Keratinocyte (primary cell): ENCODE measurements at regions not wholly inside any gene's neighbourhood (a gene's known extent, or its start where the extent isn't known, plus 50 kb on each side); places are given as distances from the start of the nearest gene placed in this dataset.

Experiments used
- DNase-seq: peaks from one replicate; pipeline ENCODE4 v3.0.0-alpha.2; 2011; ENCODE audit warnings: low read depth, missing footprints, low spot score
- FAIRE-seq: peaks from 2 replicates; lab custom pipeline; 2011; peaks lifted over from hg19 to GRCh38; lab: Jason Lieb, UNC
- H2AFZ ChIP-seq: 2 replicates; pipeline ENCODE4 v1.6.0; 2012; ENCODE audit warnings: low read length, control low read depth, inconsistent platforms; ENCODE audit not compliant: control insufficient read depth
- H3K27ac ChIP-seq: 2 replicates; pipeline ENCODE4 v1.5.1; 2011; ENCODE audit warnings: low read length; ENCODE audit not compliant: control insufficient read depth, insufficient read depth
- H3K27me3 ChIP-seq: 3 replicates; pipeline ENCODE4 v1.6.0; 2011; ENCODE audit warnings: low read length; ENCODE audit not compliant: control insufficient read depth, insufficient read depth; ENCODE audit errors: extremely low read depth
- H3K36me3 ChIP-seq, 2 experiments: 2 replicates in 1 of 2; 3 replicates in 1 of 2; pipeline ENCODE4 v1.5.1; 2011; ENCODE audit warnings: low read length in 2 of 2, mild to moderate bottlenecking in 1 of 2; ENCODE audit not compliant: control insufficient read depth in 2 of 2, insufficient read depth in 2 of 2; ENCODE audit errors: extremely low read depth in 1 of 2
- H3K4me1 ChIP-seq: 3 replicates; pipeline ENCODE4 v1.5.1; 2011; ENCODE audit warnings: low read length; ENCODE audit not compliant: control insufficient read depth, insufficient read depth; ENCODE audit errors: extremely low read depth
- H3K4me2 ChIP-seq: 3 replicates; pipeline ENCODE4 v1.6.0; 2011; ENCODE audit warnings: low read depth, low read length; ENCODE audit not compliant: control insufficient read depth, insufficient read depth; ENCODE audit errors: extremely low read depth
- H3K4me3 ChIP-seq, 3 experiments: fragments of 200-600 bp in 1 of 3; sonication (generic) in 1 of 3; 2 replicates in 2 of 3; 3 replicates in 1 of 3; pipeline ENCODE4 v1.5.1; 2011 to 2016; ENCODE audit warnings: low read length in 3 of 3, mild to moderate bottlenecking in 3 of 3, control low read depth in 2 of 3, inconsistent platforms in 1 of 3, low read depth in 1 of 3, mixed read lengths in 1 of 3, mixed run types in 1 of 3, moderate library complexity in 1 of 3; ENCODE audit not compliant: control insufficient read depth in 2 of 3, insufficient read depth in 2 of 3; ENCODE audit errors: extremely low read depth in 1 of 3
- H3K79me2 ChIP-seq: 2 replicates; pipeline ENCODE4 v1.6.0; 2012; ENCODE audit warnings: low read length; ENCODE audit not compliant: control insufficient read depth, insufficient read depth
- H3K9ac ChIP-seq: 3 replicates; pipeline ENCODE4 v1.6.0; 2011; ENCODE audit warnings: low read length; ENCODE audit not compliant: control insufficient read depth, insufficient read depth; ENCODE audit errors: extremely low read depth
- H3K9me1 ChIP-seq: 3 replicates; pipeline ENCODE4 v1.6.0; 2011; ENCODE audit warnings: low read length; ENCODE audit not compliant: control insufficient read depth, insufficient read depth; ENCODE audit errors: extremely low read depth
- H3K9me3 ChIP-seq: 2 replicates; pipeline ENCODE4 v1.5.1; 2012; ENCODE audit warnings: low read depth, low read length; ENCODE audit not compliant: control insufficient read depth
- H4K20me1 ChIP-seq: 3 replicates; pipeline ENCODE4 v1.6.0; 2011; ENCODE audit warnings: low read length; ENCODE audit not compliant: control insufficient read depth, insufficient read depth; ENCODE audit errors: extremely low read depth
- CTCF ChIP-seq, 3 experiments: IDR thresholded peaks in 1 of 3; conservative IDR thresholded peaks in 1 of 3; optimal IDR thresholded peaks in 1 of 3; 2 replicates in 2 of 3; 3 replicates in 1 of 3; pipeline versions ENCODE3 to v1.5.1; 2011; ENCODE audit warnings: low read length in 3 of 3, mild to moderate bottlenecking in 3 of 3, moderate library complexity in 2 of 3, control low read depth in 1 of 3, inconsistent platforms in 1 of 3; ENCODE audit not compliant: insufficient read depth in 2 of 3; ENCODE audit errors: extremely low read depth in 1 of 3
- EZH2 ChIP-seq: IDR thresholded peaks from one replicate; pipeline ENCODE4 v1.6.1; 2012; ENCODE audit warnings: inconsistent platforms, mild to moderate bottlenecking, low read length, moderate library complexity
- dilution Hi-C: fragments of 300-500 bp; cut with MboI; formaldehyde crosslinking; loops from one replicate; pipeline ENCODE4 v1.7.0; 2020; ENCODE audit warnings: low sequenced_read_pairs; ENCODE audit not compliant: extremely low pct_ligation_motif_present

- no peaks in the 10 kb centered on the region for H3K9me1 ChIP-seq
- no peak overlapping the region for H3K27ac ChIP-seq
- no peak overlapping the region for H2AFZ ChIP-seq
- TF ChIP-seq CTCF (optimal IDR thresholded peaks at IDR 0.05 in 1 of 3, IDR thresholded peaks at IDR 0.05 in 1 of 3, conservative IDR thresholded peaks at IDR 0.05 in 1 of 3; ENCODE audit: extremely low read depth in 1 of 3, insufficient read depth in 2 of 3, low read length in 3 of 3) = no peak
- TF ChIP-seq EZH2 = no peak
- no peak overlapping the region for H3K9ac ChIP-seq
- H3K4me2 ChIP-seq = no peak overlapping the region
- no peaks in the 10 kb centered on the region for H3K27me3 ChIP-seq
- dilution Hi-C loops = no loop called here
- H3K4me3 ChIP-seq = no peak overlapping the region
- no peaks in the 10 kb centered on the region for H3K36me3 ChIP-seq
- H3K4me1 ChIP-seq = no peaks in the 10 kb centered on the region
- no peaks in the 10 kb centered on the region for H3K9me3 ChIP-seq
- FAIRE-seq (no peak), DNase-seq (no peak)
- H4K20me1 ChIP-seq = no peaks in the 10 kb centered on the region
- H3K79me2 ChIP-seq = no peaks in the 10 kb centered on the region
Measured at GRCh38 chr5:101112645-101113044, 209.6 kb upstream of the ST8SIA4 start.

GRCh38 chr5:101103874-101104273 lies 200.8 kb upstream of the ST8SIA4 start:
- DNase-seq (no peak), FAIRE-seq (no peak)
- no peak overlapping the region for H3K4me2 ChIP-seq
- H3K79me2 ChIP-seq = no peaks in the 10 kb centered on the region
- no peaks in the 10 kb centered on the region for H3K9me3 ChIP-seq
- no peaks in the 10 kb centered on the region for H3K27me3 ChIP-seq
- H3K27ac ChIP-seq = no peak overlapping the region
- dilution Hi-C loops = no loop called here
- no peaks in the 10 kb centered on the region for H4K20me1 ChIP-seq
- H3K9me1 ChIP-seq = no peaks in the 10 kb centered on the region
- H3K36me3 ChIP-seq = no peaks in the 10 kb centered on the region
- no peak overlapping the region for H3K9ac ChIP-seq
- no peaks in the 10 kb centered on the region for H3K4me1 ChIP-seq
- no peak overlapping the region for H2AFZ ChIP-seq
- H3K4me3 ChIP-seq = no peak overlapping the region
- TF ChIP-seq EZH2 = no peak
- TF ChIP-seq CTCF (optimal IDR thresholded peaks at IDR 0.05 in 1 of 3, IDR thresholded peaks at IDR 0.05 in 1 of 3, conservative IDR thresholded peaks at IDR 0.05 in 1 of 3; ENCODE audit: extremely low read depth in 1 of 3, insufficient read depth in 2 of 3, low read length in 3 of 3) = no peak
